Left kidney (tissue), 1 donor: ENCODE measurements at regions not wholly inside any gene's neighbourhood (a gene's known extent, or its start where the extent isn't known, plus 50 kb on each side); places are given as distances from the start of the nearest gene placed in this dataset.
"Not testable (repeated sequence)": the region's sequence is repeated elsewhere in the genome, so short reads cannot be mapped to it uniquely, and the experiment has no call there.

ENCODE experiments used
- DNase-seq: peaks from one replicate; pipeline ENCODE4 v3.0.0-alpha.2; 2013

- DNase-seq, result no peak
Observed at GRCh38 chr4:136056748-136057147, 1475.5 kb downstream of the PCDH18 start.

- no peak for DNase-seq
Observed at GRCh38 chr4:136055360-136055759, 1476.9 kb downstream of the PCDH18 start.

GRCh38 chr4:136036744-136037143 is 1495.5 kb downstream of the PCDH18 start:
- DNase-seq, result no peak

DNA sequence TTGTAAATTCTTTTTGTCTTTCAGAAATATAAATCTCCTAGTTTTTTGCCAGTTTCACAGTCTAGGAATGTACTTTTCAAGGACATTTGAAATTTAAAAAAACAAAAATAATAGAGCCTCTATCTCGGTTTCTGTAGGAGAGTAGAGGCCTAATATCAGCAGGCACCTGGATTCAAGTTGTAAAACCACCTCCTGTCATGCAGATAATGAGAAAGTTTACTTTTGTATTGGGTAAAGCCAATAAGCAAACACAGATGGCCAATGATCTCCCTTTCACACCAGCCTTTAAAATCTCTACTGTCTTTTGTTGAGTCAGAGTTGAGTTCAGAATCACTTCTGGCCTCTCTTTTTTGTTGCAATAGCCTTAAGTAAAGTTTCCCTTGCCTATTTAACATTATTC is 1499.9 kb downstream of the PCDH18 start:
- no peak for DNase-seq

- DNase-seq, result no peak
Observed at GRCh38 chr4:136025540-136025939, 1506.8 kb downstream of the PCDH18 start.

DNA sequence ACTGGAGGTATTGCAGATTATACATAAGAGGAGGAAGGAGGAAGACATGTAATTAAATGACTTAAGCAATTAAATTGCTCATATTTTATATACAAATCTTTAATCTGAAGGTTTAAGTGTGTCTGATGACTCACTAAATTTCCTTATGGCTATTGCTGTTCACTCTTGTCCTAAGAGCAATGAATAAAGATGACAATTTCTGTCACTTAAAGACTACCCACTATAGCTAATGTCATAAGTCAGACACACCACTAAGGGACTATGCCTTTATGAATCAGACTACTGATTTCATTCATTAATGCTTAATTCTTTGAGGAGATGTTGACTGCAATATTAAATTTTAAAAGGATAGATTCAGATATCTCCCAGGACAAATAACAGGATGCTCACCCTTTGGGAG is 1514.7 kb downstream of the PCDH18 start:
- no peak for DNase-seq

DNA sequence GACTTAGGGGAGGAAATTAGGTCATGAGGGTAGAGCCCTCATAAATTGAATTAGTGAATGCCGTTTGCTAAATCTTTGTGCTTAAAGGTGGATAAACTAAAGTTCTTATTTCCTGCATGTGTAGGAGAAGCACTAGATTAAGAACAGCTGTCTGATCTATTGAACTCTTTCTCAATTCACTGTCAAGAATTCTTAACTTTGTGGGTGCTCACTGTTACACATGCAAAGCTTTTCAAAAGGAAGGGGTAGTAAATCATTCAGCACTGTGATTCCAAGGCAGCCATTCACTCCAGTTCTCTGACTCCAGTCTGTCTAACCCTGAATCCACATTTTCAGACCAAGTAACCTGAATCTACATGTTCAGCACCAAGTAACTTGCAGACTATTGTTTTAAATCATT is 1520.1 kb downstream of the PCDH18 start:
- peak; percentile 27 for DNase-seq

DNA sequence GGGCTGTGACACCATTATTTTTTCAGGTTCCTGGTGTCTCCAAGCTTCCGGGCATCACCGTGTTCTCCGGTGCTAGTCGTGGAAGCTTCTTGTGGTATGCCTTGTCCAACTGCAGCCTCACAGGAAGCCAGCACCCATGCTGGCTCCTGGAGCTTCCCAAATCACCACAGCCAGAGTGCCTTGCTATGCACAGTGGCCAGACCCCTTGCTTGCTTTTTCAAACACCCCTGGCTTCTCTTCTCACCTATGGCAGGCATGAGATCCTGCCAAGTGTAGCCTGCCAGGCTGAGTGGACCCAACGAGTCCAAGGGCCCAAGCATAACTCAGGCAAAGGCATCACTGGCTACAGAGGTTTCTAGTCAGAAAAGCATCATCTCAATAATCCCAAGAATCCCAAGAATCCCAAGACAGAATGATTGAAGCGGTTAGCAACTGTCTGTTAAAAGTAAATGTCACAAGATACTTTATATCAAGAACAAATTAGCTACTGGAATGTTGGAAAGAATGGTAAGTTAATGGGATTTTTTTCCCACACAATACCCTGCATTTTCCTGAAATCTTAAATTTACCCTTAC is 1522.9 kb downstream of the PCDH18 start:
- no peak for DNase-seq

DNA sequence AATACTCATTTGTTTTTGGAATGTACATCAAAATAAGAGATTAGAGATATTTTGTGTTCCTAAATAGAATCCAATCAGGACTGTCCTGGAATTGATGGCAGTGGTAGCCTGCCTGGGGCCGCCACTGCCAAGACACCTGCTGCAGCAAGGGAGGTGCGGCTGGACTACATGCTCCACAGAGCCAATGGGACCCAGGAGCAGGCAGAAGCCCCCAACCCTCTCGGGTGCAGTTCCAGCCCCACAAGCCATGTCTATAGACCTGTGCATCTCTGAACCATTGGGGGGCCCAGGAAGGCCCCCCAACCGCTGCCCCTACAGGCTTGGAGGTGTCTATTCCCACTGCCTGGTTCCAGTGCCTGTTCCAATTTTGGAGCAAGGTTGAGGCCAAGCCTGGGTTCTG is 1524.3 kb downstream of the PCDH18 start:
- no peak for DNase-seq

DNA sequence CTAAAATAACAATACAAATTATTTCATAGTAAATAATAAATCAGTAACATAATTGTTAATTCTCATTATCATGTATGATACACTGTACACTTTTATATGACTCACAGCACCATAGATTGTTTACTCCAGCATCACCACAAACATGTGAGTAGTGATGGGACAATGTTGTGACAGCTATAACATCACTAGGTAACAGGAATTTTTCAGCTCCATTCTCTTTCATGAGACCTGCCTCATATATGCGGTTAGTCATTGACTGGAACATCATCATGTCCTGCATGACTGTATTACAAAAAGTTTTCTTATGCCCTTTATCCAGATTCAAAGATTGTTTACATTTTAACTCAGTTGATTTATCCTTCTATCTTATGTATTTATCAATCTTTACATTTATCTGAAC is 1530.0 kb downstream of the PCDH18 start:
- no peak for DNase-seq

DNA sequence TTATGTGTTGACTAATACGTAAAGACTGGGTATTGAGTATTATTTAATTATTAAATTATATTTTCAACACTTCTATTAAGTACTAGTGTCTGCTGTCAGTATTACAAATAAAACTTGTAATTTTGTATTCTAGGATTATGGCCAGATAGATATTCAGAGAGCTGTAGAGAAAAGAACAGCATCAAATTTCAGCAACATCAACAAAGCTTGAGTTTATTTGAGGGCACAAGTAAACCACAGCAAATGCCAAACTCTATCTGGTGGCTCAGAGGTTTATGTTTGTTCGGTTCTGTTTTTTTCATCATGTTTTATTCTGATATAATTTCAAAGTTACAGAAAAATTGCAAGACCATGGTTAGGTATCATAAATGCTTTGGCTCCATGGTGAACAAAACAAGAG is 1530.5 kb downstream of the PCDH18 start:
- no peak for DNase-seq

DNA sequence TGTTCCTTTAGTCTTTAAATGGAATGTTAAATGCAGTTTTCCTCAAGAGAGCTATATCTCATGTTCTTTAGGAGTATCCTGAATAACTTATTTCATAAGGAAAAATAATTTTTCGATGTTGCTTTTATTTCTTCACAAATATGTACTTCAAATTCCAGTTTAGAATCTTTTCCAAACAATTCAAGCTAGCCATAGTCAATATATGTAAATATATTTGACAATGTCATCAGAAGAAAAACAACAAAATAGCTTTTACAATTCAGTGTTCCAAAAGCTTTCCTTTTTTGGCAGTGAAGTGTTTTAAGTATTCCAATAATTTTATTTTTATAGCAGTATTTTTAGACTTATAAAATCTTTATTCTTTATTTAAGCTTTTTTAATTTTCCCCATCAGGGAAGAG is 1532.0 kb downstream of the PCDH18 start:
- DNase-seq, result no peak

DNA sequence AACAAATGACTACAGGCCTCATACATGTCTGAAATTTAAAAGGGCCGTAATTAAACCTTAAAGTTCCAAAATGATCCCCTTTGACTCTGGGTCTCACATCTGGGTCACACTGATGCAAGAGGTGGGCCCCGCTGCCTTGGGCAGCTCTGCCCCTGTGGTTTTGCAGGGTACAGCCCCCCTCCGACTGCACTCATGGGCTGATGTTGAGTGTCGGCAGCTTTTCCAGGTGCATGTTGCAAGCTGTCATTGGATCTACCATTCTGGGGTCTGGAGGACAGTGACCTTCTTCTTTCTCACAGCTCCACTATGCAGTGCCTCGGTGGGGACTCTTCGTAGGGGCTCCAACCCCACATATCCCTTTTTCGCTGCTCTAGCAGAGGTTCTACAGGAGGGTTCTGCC is 1537.9 kb downstream of the PCDH18 start:
- DNase-seq, result no peak

DNA sequence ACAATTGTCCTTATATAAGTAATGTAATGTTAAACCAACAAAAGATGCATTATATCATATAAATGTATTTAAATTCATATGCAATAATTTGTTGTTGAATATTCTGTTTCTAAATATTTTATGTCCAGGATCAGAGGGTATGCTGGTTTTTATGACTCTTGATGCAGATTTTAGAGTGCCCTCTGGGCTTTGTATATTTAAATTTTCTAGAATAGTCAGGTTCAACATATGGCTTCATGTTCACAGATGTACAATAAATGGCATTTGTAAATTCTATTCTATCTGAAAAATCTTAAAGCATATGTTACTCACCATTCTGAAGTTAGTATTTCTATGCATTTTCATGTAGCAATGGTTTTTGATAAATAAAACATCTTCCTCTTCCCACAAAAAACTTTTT is 1555.4 kb downstream of the PCDH18 start:
- DNase-seq, result no peak

DNA sequence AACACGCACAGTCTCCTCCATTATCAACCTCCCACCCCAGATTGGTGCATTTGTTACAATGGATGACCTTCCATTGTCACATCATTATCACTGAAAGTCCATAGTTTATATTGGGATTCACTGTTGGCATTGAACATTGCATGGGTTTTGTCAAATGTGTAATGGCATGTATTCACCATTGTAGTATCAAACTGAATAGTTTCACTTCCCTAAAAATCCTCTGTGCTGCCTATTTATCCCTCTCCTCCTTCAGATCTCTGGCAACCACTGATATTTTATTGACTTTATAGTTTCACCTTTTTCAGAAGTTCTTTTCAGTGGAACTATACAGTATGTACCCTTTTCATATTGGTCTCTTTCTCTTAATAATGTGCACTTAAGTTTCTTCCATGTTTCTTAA is 1565.4 kb downstream of the PCDH18 start:
- DNase-seq, result no peak

DNA sequence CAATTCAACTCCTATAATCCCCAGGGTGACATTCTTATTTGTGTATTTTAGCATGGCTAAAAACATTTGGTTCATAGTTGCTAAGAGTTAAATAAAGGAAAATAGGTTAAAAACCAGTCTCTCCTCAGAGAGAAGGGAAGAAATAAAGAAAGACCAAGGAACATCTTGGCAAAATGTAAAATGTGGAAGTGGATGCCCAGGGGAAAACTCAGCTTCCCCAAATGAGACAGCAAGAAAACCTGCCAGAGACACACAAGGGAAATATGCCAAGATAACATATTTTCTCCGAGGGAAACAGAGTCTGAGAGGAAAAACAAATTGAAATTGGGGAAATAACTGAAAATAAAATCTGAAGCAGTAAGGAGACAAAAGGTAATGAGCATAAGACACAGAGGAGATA is 1569.3 kb downstream of the PCDH18 start:
- no peak for DNase-seq

- DNase-seq, result no peak
Observed at GRCh38 chr4:135949931-135950330, 1582.4 kb downstream of the PCDH18 start.

GRCh38 chr4:135948797-135949196 is 1583.5 kb downstream of the PCDH18 start:
- no peak for DNase-seq

GRCh38 chr4:135941671-135942070 is 1590.6 kb downstream of the PCDH18 start:
- no peak for DNase-seq

GRCh38 chr4:135934026-135934425 is 1598.3 kb downstream of the PCDH18 start:
- no peak for DNase-seq

DNA sequence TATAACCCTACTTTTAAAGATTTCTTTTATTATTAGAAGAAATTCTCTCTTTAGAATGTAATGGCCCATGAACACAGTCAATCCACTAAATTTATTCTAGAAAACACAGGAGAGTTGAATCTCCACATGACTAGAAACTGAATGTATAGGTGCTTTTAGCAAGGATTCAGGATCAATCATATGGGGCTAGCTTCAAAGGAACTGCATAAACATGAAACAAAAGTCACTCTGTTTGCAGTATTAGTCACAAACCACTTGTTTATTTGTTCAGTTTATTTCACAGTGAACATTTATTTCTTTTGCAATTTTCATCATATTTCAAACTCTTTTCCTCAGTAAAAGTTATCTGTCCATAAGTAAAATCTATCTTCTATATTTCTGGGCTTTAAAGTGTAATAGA is 1604.6 kb downstream of the PCDH18 start:
- no peak for DNase-seq

DNA sequence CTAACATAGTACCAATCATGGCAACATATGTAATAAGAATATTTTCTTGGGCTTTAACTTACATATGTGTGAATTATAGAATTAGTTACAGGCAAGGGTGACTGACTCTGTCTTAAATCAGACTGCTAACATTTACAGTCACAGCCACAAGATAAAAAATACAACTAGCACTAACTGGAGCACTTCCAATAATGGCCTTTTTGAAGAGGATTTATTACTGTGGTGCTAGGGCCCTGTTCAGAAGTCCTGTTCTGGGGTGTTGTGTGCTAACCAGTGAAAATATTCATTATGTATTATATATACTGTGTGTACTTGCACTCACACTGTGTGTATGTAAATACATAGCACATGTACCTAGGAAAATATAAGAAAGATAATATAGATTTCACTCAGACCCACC is 1611.2 kb downstream of the PCDH18 start:
- no peak for DNase-seq

DNA sequence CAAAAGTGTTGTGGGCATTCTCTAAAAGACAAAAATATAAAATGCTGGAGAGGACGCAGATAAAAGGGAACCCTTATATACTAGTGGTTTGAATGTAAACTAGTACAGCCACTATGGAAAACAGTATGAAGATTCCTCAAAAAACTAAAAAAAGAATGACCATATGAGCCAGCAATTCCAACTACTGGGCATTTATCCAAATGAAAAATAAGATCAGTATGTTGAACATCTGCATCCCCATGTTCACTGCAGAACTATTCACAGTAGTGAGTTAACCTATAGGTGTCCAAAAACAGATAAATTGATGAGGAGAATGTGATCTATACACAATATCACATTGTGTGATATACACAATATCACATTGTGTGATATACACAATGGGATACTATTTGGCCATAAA is 1615.3 kb downstream of the PCDH18 start:
- no peak for DNase-seq

GRCh38 chr4:135900956-135901355 is 1631.3 kb downstream of the PCDH18 start:
- DNase-seq, result no peak

DNA sequence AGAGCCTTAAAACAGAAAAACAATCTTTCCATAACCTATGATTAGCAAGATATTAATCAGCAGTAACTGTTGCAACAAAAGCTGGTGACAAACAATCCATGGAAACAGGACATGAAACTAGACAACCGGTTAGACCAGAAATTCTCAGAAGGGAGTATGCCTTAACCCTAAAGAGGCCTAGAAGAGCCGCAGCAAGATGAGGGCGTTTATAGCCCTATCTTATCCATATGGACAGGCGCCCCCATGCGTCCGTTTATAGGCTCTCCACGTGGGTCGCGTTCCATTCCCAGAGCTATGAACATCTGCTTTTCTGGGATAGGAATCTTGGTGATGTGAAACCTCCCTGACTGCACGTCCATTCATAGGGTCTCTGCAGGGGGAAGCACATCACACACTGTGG is 1662.7 kb upstream of the PABPC4L start:
- not testable (repeated sequence) for DNase-seq
